K562 (cell line): ENCODE measurements at regions not wholly inside any gene's neighbourhood (a gene's known extent, or its start where the extent isn't known, plus 50 kb on each side); places are given as distances from the start of the nearest gene placed in this dataset.

Experiments used
- ATAC-seq: fragments of 200-7000 bp; cut with Tn5 transposase; 3 replicates; pipeline ENCODE4 v1.9.1; 2020; ENCODE audit warnings: moderate library complexity
- BruUV-seq: library from RNA; stranded (reverse); fragments of 400-500 nt; replicated peaks from 2 replicates; lab custom pipeline; 2021; lab: Mats Ljungman, UMichigan
- CTCF ChIA-PET: fragments of 300-600 bp; formaldehyde crosslinking; extraction: SDS; loops from one replicate; lab custom pipeline; 2021; ENCODE audit warnings: low intra/inter-chr PET ratio; lab: Yijun Ruan, JAX
- POLR2A ChIA-PET: fragments of 300-600, 350-650 bp; sonication (Branson Sonifier 250); formaldehyde crosslinking; extraction: SDS; loops from one replicate; lab custom pipeline; 2021; ENCODE audit warnings: antibody characterized with exemption, inconsistent platforms; lab: Yijun Ruan, JAX
- DNase-seq, 4 experiments: peaks; one replicate each; pipeline versions ENCODE4 v3.0.0 to v3.0.0-alpha.2; 2011 to 2018; ENCODE audit warnings: low spot score in 3 of 4, mixed read lengths in 3 of 4; ENCODE audit errors: extremely low read depth in 1 of 4
- FAIRE-seq: peaks from 2 replicates; lab custom pipeline; 2011; peaks lifted over from hg19 to GRCh38; lab: Jason Lieb, UNC
- H2AFZ ChIP-seq: 2 replicates; pipeline ENCODE4 v1.6.0; 2011; ENCODE audit warnings: low read depth, low read length, control low read depth, inconsistent platforms
- H3K27ac ChIP-seq: fragments of 200-600 bp; 3 replicates; pipeline ENCODE4 v1.8.0; 2011; ENCODE audit warnings: low read depth, mild to moderate bottlenecking, control low read depth, inconsistent platforms, low read length, moderate library complexity, mixed read lengths; ENCODE audit errors: extremely low read depth
- H3K27me3 ChIP-seq, 2 experiments: fragments of 300-600 bp in 1 of 2; 2 replicates in 1 of 2; 3 replicates in 1 of 2; pipeline versions ENCODE4 v1.6.0 to v1.8.0; 2011; ENCODE audit warnings: inconsistent platforms in 2 of 2, low read length in 2 of 2, mild to moderate bottlenecking in 1 of 2, mixed read lengths in 1 of 2, moderate library complexity in 1 of 2; ENCODE audit not compliant: control insufficient read depth in 2 of 2, insufficient read depth in 2 of 2
- H3K36me3 ChIP-seq: fragments of 300-600 bp; 3 replicates; pipeline ENCODE4 v1.8.0; 2011; ENCODE audit warnings: mild to moderate bottlenecking, low read length, inconsistent platforms; ENCODE audit not compliant: control insufficient read depth, insufficient read depth
- H3K4me1 ChIP-seq, 2 experiments: fragments of 200-600 bp in 1 of 2; replicated peaks in 1 of 2; 2 replicates in 1 of 2; 3 replicates in 1 of 2; pipeline versions ENCODE4 v1.5.1 to v1.8.0; 2011; ENCODE audit warnings: inconsistent platforms in 2 of 2, low read length in 2 of 2, mild to moderate bottlenecking in 1 of 2, mixed read lengths in 1 of 2, moderate library complexity in 1 of 2; ENCODE audit not compliant: control insufficient read depth in 2 of 2, insufficient read depth in 2 of 2
- H3K4me2 ChIP-seq: 2 replicates; pipeline ENCODE4 v1.6.1; 2011; ENCODE audit warnings: low read length, control low read depth, inconsistent platforms, mixed read lengths; ENCODE audit not compliant: insufficient read depth
- H3K4me3 ChIP-seq: fragments of 200-600 bp; sonication (generic), shearing (Covaris generic); 2 replicates; pipeline ENCODE4 v1.5.1; 2016; ENCODE audit warnings: control low read depth, inconsistent platforms
- H3K79me2 ChIP-seq: fragments of 200-600 bp; 3 replicates; pipeline ENCODE4 v1.8.0; 2011; ENCODE audit warnings: low read length, inconsistent platforms; ENCODE audit not compliant: control insufficient read depth, insufficient read depth
- H3K9ac ChIP-seq, 2 experiments: 2 replicates each; pipeline versions ENCODE4 v1.6.0 to v1.6.1; 2011; ENCODE audit warnings: low read depth in 2 of 2, low read length in 2 of 2, control low read depth in 1 of 2, inconsistent platforms in 1 of 2, mild to moderate bottlenecking in 1 of 2, mixed read lengths in 1 of 2; ENCODE audit not compliant: insufficient read depth in 1 of 2
- H3K9me1 ChIP-seq: one replicate; pipeline ENCODE4 v1.6.0; 2011; ENCODE audit warnings: inconsistent platforms, mild to moderate bottlenecking, low read length, moderate library complexity; ENCODE audit not compliant: control insufficient read depth, insufficient read depth
- H3K9me3 ChIP-seq: replicated peaks from 2 replicates; pipeline ENCODE4 v1.5.1; 2011; ENCODE audit warnings: low read depth, low read length, inconsistent platforms; ENCODE audit not compliant: control insufficient read depth, insufficient read depth
- H4K20me1 ChIP-seq: replicated peaks from 2 replicates; pipeline ENCODE4 v1.6.1; 2011; ENCODE audit warnings: low read length, inconsistent platforms, mixed read lengths; ENCODE audit not compliant: control insufficient read depth, insufficient read depth
- HDAC6 ChIP-seq: IDR thresholded peaks from 2 replicates; pipeline ENCODE4 v1.6.1; 2012; ENCODE audit warnings: low read depth, mild to moderate bottlenecking, control low read depth, inconsistent platforms, low read length, moderate library complexity
- HDAC8 ChIP-seq: fragments of 450-650 bp; IDR thresholded peaks from 2 replicates; pipeline ENCODE4 v1.6.1; 2016; ENCODE audit warnings: mild to moderate bottlenecking, missing genetic modification characterization, moderate library complexity, missing compliant biosample characterization
- KDM5B ChIP-seq: fragments of 200-600 bp; sonication (generic); IDR thresholded peaks from 2 replicates; pipeline ENCODE4 v1.6.1; 2012; ENCODE audit warnings: low read depth, mild to moderate bottlenecking, moderate library complexity, low read length, control low read depth, inconsistent platforms; ENCODE audit not compliant: insufficient replicate concordance
- MAFG ChIP-seq: fragments of 450-650 bp; conservative IDR thresholded peaks from 2 replicates; pipeline ENCODE4 v1.6.1; 2016; ENCODE audit warnings: missing genetic modification characterization, missing compliant biosample characterization
- MCM7 ChIP-seq, 2 experiments: fragments of 450-650 bp; IDR thresholded peaks; 2 replicates each; pipeline ENCODE4 v1.6.1; 2016 to 2018
- MTA1 ChIP-seq: fragments of 450-650 bp; IDR thresholded peaks from 2 replicates; pipeline ENCODE4 v1.6.1; 2017; ENCODE audit warnings: borderline replicate concordance
- NONO ChIP-seq, 2 experiments: fragments of 200-400 bp in 1 of 2; fragments of 450-650 bp in 1 of 2; formaldehyde crosslinking in 1 of 2; IDR thresholded peaks; 2 replicates each; pipeline ENCODE4 v1.6.1; 2017; ENCODE audit warnings: low read depth in 2 of 2, mild to moderate bottlenecking in 2 of 2, moderate library complexity in 2 of 2, low read length in 1 of 2
- ZNF347 ChIP-seq: fragments of 450-650 bp; formaldehyde crosslinking; IDR thresholded peaks from 2 replicates; pipeline ENCODE4 v1.4.0; 2020; ENCODE audit warnings: low read depth, mild to moderate bottlenecking, moderate library complexity
- ZNF431 ChIP-seq: sonication (generic); formaldehyde crosslinking; IDR thresholded peaks from 2 replicates; pipeline ENCODE4 v1.8.0; 2022; ENCODE audit warnings: mild to moderate bottlenecking, missing genetic modification reagents
- ZNF445 ChIP-seq: fragments of 250-450 bp; sonication (Bioruptor Pico); IDR thresholded peaks from 2 replicates; pipeline ENCODE4 v1.4.0; 2020; ENCODE audit warnings: low read depth, mild to moderate bottlenecking, moderate library complexity
- ZNF707 ChIP-seq: fragments of 250-450 bp; sonication (Bioruptor Pico); conservative IDR thresholded peaks from 2 replicates; pipeline ENCODE4 v1.8.0; 2022; ENCODE audit warnings: inconsistent platforms, mild to moderate bottlenecking, moderate library complexity
- ZZZ3 ChIP-seq: fragments of 450-650 bp; IDR thresholded peaks from 2 replicates; pipeline ENCODE4 v1.6.1; 2016; ENCODE audit warnings: antibody characterized with exemption, mild to moderate bottlenecking, moderate library complexity
- WGBS: fragments of 100-300 bp; shearing (Covaris generic); methylation state at CpG from one replicate; pipeline ENCODE4 v1.1.6; 2016; ENCODE audit warnings: low coverage, mixed read lengths; ENCODE audit not compliant: insufficient coverage; ENCODE audit errors: missing lambda C conversion rate; 5-methylcytosine and 5-hydroxymethylcytosine counted together
- in situ Hi-C: fragments of 300-500 bp; cut with MboI; formaldehyde crosslinking; loops from 4 replicates; pipeline ENCODE4 v1.15.0; 2018; ENCODE audit warnings: inconsistent platforms, mixed read lengths
- intact Hi-C: fragments of 100-400 bp; cut with micrococcal nuclease; formaldehyde crosslinking; loops from 2 replicates; pipeline ENCODE4 v1.14.2; 2022
- TF ChIP-seq, protein P1 (sequence below), 2 experiments: fragments of 450-650 bp; conservative IDR thresholded peaks; 2 replicates each; pipeline ENCODE4 v1.6.1; 2017; ENCODE audit warnings: mild to moderate bottlenecking in 2 of 2, moderate library complexity in 2 of 2
- TF ChIP-seq, protein P2 (sequence below): fragments of 450-650 bp; IDR thresholded peaks from 2 replicates; pipeline ENCODE4 v1.6.1; 2016; ENCODE audit warnings: low read depth, mild to moderate bottlenecking, moderate library complexity

DNA sequence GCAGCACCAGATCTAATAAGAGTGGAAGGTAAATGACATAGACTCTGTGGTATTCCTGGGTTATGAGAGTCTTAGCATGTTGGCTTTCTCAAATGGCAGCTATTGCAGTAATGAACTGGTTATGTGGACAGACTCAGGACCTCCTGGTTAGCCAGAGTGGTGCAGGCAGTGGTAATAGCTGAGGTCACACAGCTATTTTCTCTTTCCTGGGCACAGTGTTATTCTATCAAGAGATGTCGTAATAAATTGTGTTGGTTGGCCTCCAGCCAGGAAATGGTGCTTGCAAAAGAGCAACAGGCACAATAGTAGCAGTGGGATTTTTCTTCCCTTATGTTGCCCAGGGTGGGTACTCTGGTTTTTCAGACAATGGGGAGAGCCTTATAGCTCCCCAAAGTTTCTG lies 279.2 kb upstream of the FGF16 start (continued):
- no peak for TF ChIP-seq HDAC8
- TF ChIP-seq ZNF707 (CRISPR knock-in tag) = no peak
- TF ChIP-seq ZNF347 (CRISPR knock-in tag) = no peak
- TF ChIP-seq KDM5B = no peak
- TF ChIP-seq MCM7 (IDR thresholded peaks at IDR 0.05) = no peak
- TF ChIP-seq ZNF431 (CRISPR knock-in tag) = no peak
- TF ChIP-seq ZZZ3 = no peak
- TF ChIP-seq HDAC6 = no peak

DNA sequence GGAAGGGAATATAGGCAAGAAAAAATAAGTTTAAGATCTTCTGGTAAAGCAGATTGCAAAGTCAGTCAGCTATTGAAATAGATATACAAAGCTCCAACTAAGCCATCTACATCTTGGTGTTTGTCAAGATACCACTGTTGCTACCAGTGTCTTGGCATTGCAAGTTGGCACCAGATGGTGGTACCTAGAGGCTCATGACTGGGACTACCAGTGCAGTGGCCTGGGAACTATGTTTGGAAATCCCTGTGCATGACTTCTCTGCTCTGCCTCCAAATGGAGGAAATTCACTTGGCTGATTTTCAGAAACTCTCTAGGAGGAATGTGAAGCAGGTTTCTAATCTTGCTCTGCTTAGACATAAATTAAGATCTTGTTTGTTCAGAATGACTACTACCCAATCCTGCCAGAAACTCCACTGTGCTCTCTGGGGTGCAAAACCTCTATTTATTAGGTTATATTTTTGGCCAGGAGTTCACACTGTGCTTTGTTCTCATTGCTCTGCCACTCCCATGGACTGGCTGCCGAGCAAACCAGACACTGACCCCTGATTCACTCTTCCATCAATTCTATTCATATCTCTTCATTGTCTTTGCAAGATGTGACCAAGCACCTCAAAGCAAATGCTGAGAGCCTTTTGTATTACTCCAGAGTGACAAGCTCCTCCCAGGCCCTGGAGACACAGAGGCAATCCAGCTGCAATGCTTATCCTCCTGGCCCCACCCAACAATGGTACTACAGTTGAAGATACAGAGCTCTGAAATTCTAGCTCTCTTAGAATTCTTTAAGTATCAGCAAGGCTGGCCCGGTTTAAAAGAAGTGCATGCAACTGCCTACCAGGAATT lies 272.3 kb upstream of the FGF16 start:
- WGBS = 0% methylated on average over 2 of the region's 2 CpGs
- FAIRE-seq (no peak), ATAC-seq (no peak), DNase-seq (no peak)
- Histone ChIP-seq H3K4me3 (no peak overlapping the region), H3K9me1 (no peaks in the 10 kb centered on the region), H3K9me3 (no peaks in the 10 kb centered on the region), H3K27ac (no peak overlapping the region), H3K9ac (no peak overlapping the region), H2AFZ (no peak overlapping the region), H3K27me3 (no peaks in the 10 kb centered on the region), H3K4me2 (no peak overlapping the region), H4K20me1 (no peaks in the 10 kb centered on the region), H3K79me2 (no peaks in the 10 kb centered on the region), H3K36me3 (no peaks in the 10 kb centered on the region), H3K4me1 (no peaks in the 10 kb centered on the region)
- TF ChIP-seq, protein P1, sequence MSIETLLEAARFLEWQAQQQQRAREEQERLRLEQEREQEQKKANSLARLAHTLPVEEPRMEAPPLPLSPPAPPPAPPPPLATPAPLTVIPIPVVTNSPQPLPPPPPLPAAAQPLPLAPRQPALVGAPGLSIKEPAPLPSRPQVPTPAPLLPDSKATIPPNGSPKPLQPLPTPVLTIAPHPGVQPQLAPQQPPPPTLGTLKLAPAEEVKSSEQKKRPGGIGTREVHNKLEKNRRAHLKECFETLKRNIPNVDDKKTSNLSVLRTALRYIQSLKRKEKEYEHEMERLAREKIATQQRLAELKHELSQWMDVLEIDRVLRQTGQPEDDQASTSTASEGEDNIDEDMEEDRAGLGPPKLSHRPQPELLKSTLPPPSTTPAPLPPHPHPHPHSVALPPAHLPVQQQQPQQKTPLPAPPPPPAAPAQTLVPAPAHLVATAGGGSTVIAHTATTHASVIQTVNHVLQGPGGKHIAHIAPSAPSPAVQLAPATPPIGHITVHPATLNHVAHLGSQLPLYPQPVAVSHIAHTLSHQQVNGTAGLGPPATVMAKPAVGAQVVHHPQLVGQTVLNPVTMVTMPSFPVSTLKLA (conservative IDR thresholded peaks at IDR 0.05) = no peak
- TF ChIP-seq MTA1 (no peak), ZNF445 (no peak), NONO (IDR thresholded peaks at IDR 0.05; ENCODE audit: low read depth in 2 of 2, low read length in 1 of 2) (no peak), MAFG (tag) (no peak)
- TF ChIP-seq, protein P2, sequence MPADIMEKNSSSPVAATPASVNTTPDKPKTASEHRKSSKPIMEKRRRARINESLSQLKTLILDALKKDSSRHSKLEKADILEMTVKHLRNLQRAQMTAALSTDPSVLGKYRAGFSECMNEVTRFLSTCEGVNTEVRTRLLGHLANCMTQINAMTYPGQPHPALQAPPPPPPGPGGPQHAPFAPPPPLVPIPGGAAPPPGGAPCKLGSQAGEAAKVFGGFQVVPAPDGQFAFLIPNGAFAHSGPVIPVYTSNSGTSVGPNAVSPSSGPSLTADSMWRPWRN = no peak
- in situ Hi-C loops = loop anchor here (10.0 kb wide), 1 partner anchor 1160 kb away; no protein-coding TSS in a partner anchor
- ChIA-PET CTCF (interaction anchor here (0.7 kb wide), 1 partner anchor 108 kb away, joined by 3 read pairs; no protein-coding TSS in a partner anchor), POLR2A (no interaction called here)
- intact Hi-C loops = no loop called here
- no TSS peak for BruUV-seq
